HG02798 (cell line): ENCODE measurements at regions not wholly inside any gene's neighbourhood (a gene's known extent, or its start where the extent isn't known, plus 50 kb on each side); places are given as distances from the start of the nearest gene placed in this dataset.
"Not testable (repeated sequence)": the region's sequence is repeated elsewhere in the genome, so short reads cannot be mapped to it uniquely, and the experiment has no call there.

Experiments used
- ATAC-seq: cut with Tn5 transposase; IDR thresholded peaks from one replicate; pipeline ENCODE4 v1.9.1; 2021; ENCODE audit warnings: mild to moderate bottlenecking; ENCODE audit not compliant: unreplicated experiment, poor library complexity

DNA sequence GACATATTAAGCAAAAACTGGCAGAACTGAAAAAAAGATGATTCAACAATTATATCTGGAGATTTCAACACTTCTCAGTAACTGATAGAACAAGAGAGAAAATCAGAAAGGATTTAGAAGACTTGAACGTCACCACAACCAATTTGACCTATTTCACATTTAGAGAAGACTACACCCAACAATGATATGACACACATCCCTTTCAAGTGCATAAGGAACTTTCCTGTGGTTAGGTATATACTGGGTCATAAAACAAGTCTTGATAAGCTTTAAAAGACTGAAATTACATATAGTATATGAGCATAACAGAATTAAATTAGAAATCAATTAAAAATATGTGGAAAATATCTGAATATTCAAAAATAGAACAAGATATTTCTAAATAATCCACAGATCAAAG lies 201.2 kb upstream of the HAND2 start:
- no peak for ATAC-seq

DNA sequence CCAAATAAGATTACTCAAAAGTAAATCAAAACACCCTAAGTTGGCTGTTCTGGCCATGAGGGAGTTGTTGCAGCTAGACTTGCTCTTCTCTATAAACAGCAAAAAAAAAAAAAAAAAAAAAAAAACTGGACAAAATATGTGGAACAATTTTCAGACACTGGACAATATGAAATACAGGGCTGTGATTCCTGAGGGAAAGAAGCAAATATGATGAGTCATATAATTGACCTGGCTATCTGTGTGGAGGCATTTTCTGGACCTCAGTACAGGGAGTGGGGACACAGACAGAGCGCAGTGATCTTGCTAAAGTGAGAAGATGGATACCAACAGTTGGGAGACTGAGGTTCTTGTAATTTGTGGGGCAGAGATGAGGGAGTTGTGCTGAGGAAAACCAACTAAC lies 192.0 kb upstream of the HAND2 start:
- ATAC-seq, result no peak

DNA sequence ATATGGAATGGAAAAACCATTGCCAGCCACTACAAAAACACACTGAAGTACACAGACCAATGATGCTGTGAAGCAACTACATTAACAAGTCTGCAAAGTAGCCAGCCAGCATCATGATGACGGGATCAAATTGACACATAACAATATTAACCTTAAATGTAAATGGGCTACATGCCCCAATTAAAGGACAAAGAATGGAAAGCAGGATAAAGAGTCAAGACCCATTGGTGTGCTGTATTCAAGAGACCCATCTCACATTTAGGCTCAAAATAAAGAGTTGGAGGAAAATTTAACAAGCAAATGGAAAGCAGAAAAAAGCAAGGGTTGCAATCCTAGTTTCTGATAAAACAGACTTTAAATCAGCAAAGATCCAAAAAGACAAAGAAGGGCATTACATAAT lies 188.5 kb upstream of the HAND2 start:
- ATAC-seq, result not testable (repeated sequence)

DNA sequence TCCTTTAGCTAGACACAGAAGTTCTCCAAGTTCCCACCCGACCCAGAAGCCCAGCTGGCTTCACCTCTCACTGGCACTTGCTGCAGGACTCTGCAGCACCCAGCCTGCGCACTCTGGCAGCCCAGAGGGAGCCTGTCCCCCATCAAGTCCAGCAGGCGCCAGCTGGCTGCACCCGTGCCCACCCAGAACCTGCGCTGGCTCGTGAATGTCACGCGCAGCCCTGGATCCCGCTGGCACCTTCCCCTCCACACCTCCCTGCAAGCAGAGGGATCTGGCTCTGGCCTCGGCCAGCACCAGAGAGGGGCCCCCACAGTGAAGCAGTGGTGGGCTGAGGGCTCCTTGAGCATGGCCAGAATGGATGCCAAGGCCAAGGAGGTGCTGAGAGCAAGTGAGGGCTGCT lies 187.6 kb upstream of the HAND2 start:
- no peak for ATAC-seq

DNA sequence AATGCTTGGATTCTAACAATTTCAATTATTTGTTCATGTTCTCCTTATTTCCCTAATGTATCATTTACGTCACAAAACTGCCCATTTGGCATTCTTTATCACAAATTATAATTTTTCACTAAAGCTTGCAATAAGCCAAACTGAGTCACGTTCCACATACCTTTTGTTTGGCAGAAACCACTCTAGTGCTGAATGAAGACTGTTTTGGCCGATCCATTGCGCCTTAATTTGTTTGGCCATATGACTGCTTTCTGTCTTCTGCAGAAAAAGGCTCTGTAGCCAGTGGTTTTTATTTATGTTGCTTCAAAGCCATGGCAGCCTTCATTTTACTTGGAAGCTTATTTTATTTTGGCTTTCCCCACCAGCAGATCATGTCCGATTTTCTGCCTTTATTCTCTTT lies 184.4 kb upstream of the HAND2 start:
- ATAC-seq, result no peak

DNA sequence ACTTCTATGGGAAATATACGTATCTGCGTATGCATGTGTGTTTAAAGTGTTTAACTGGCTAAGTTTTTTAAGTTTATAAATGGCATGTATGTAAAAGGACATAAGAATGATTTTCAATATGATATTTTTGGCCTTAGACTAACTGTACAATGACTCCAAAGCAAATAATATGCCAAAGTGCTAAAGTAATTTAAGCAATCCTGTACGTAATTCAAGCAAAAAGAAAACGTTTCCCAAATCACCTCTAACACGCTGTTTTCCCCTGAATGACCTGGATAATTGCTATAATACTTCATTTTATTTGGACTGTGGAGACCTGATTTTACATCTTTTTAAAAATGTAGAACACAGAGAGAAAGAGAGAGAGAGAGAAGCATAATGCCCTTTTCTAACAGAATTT lies 183.0 kb upstream of the HAND2 start:
- no peak for ATAC-seq

DNA sequence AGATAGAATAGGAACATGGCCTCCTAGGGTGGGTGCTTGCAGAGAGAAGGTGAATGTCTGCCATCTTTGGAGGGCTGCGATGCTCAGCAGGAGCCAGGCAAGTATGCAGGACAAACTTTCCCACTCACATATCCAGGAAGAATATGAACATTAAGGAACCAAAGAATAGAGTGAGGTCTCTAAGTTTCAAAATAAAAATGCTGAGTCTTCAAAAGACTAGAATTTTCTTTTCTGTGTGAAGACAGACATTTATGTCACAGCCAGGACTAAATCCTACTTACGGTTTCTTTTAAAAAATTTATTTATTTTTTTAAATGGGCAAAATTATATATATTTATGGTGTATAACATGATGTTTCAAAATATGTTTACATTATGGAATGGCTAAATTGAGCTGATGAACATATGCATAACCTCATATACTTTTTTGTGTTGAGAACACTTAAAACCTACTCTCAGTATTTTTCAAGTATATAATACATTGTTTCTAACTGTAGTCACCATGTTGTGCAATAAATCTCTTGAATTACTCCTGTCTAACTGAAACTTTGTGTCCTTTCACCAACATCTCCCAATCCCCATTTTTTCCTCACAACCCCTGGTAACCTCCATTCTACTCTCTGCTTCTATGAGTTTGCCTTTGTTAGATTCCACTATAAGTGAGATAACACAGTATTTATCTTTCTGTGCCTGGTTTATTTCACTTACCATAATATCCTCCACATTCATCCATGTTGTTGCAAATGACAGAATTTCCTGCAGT lies 177.8 kb upstream of the HAND2 start:
- ATAC-seq, result no peak

DNA sequence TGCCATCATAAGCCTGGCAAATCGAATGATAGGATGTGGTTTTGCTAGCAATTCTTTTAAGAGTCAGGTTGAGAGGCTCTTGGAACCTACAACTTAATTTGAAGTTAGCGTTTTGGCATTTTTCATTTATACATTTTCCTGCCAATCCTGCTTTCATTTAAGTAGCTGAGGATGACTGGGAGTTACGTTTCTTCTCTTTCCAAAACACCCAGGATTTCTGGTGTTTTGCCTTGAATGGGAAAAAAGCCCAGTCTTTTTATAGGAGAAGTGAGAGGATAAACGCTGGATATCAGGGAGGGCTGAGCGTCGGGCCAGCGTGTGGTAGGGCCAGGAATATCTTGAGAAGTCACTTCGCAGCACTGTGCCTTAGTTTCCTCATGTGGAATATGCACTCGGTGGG lies 174.2 kb upstream of the HAND2 start:
- no peak for ATAC-seq

DNA sequence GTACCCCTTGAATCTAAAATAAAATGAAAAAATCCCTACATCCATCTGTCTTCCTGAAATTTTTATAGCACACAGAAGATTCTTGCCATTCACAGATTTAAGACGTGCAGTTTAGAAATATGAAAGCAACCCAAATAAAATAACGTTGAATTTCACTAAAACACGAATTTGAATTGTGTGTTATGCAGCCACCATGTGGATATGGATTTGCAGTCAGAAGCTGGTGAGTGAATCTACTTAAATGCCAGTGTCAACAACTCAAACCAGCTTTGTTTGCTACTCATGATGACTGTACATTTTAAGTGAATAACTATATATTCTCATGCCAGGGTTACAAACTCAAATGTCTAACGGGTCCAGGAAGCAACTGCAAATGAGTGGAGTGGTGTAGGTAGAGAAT lies 173.0 kb upstream of the HAND2 start:
- no peak for ATAC-seq

DNA sequence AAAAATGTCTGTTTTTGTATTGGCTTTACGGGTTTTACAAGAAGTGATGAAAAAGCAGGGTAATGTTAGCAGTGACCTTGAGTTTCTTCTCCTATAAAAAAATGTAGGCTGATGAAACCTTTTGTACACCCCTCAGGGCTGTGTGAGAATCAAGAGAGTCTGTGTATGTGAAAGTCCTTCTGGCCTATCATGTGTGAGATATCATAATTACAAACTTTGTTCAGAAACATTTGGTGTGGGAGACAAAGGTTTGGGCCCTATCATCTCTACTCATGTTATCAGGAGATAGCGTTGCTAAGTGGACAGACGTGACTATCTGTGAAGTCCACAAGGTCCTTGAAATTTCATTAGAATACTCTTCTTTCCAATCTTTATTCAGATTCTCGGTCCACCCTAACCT lies 170.6 kb upstream of the HAND2 start:
- ATAC-seq, result no peak

DNA sequence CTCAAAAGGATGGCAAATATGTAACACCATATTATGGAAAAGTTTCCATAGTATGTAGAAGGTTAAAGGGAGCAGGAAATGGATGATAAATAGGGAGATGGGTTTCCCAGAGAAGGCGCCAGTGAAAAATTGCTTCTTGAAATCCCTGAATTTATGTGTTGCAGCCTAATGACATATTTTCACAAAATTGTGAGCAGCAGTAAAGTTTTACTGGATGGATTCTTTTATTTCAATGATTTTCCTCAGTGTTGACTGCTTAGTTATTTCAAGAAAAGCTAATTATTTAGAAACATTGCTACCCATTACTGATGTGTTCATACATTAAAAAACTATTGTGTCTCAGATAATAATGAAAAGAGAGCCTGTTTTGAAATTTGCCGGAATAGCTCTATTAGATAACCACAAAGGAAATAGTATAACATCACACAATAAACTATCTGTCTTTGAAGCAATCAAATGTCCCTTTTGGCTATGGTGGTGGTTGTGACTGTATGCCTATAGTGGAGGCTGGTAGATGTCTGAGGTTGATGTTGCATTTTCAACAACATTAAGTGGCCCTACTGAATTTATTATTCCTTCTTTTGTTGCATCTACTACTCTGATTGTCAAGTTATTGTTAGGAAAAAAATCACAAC lies 169.9 kb upstream of the HAND2 start:
- no peak for ATAC-seq

DNA sequence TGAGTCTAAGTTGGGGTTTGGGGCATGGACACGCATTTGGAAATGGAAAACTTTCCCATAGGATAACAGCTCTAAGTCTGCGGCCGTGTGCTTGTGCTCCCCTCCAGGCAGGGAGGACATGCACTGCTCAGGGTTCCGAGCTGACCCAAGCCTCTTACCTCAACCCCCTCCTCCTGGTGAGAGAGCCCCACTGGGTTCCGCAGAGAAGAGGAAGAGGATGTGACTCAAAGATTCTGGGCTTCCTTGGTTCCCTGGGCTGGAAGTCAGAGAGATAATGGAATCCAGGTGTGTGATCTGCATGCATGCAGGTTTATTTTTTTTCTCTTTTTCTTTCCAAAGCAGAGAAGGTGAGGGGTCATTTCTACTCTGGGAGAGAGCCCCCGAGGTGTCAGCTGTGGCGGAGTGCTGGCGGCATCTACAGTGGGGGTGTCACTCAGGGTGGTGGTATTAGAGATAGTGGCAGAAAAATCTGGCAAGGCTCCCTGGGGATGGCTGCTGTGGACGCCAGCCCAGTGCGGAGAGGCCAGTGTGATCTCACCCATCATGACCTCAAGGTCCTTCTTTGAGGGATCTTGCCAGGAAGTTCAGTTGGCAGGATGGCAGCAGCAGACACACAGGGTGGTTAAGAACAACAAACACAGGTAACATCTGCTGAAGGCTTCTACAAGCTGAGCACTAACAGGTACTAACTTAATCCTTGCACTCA lies 168.7 kb upstream of the HAND2 start:
- no peak for ATAC-seq

DNA sequence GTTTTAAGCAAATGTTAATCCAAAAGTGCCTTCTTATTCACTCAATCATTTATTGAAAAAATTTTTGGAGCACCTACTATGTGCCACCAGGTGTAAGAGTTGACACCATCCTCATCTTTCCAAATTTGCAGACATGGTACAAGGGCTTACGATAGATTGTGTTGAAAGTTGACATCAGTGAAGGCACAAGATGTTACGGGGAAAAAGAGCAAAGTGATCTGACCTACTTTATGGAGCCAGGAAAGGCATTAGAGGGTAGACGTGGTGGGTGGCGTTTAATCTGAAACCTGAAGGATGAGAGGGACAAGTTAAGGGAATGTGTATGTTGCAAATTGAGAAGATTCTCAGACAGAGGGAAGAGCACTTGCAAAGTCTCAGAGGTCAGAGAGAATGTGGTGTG lies 167.8 kb upstream of the HAND2 start:
- ATAC-seq, result no peak

DNA sequence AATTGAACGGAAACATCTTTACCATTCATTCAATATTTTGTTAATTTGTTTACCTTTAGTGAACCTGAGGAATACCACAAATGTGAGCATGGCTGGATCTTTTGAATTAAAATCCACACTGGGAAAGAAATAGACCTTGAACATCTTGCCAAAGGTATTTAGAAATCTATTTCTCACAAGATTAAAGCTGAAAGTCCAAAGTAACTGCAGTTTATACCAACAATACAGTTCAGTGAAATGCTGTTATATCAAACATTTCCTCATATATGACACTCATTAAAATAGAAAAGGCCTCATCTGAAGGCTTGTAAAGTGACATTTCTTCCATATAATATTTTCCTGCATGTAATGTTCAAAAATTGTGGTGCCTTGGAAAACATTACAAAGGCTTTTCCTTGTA lies 166.5 kb upstream of the HAND2 start:
- no peak for ATAC-seq

DNA sequence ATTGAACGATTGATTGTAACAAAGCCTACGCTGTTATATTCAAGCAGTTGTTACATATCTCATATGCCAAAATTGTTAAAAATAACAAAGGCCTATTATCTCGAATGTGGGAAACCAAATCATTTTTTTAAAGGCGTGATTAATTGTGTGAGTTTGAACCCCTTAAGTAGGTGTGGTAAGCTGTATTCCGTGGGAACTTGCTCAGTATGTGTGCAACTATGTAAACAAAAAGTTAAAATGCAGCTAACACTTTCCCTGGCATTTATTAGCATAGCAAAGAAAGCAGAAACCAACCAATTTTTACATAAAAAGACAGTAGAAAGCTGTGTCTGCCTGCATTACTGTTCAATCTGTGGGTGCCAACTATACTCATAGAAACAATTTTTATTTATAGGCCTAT lies 166.0 kb upstream of the HAND2 start:
- no peak for ATAC-seq

DNA sequence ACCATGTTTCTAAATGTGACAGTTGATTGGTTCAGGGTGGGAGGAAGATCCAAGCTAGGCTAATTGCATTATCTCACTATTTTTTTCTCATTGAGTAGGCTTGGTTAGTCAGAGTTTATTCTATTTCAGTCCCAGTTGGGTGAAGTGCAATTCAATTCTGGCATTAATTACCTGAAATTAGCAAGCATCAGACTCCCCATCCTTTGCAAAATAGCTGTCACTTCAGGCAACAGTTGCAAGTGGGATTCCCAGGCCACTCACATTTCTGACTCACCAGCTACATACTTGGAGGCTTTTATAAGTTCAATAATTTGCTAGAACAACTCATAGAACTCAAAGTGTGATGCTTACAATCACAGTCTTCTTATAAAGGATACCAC lies 155.8 kb upstream of the HAND2 start:
- ATAC-seq, result no peak

DNA sequence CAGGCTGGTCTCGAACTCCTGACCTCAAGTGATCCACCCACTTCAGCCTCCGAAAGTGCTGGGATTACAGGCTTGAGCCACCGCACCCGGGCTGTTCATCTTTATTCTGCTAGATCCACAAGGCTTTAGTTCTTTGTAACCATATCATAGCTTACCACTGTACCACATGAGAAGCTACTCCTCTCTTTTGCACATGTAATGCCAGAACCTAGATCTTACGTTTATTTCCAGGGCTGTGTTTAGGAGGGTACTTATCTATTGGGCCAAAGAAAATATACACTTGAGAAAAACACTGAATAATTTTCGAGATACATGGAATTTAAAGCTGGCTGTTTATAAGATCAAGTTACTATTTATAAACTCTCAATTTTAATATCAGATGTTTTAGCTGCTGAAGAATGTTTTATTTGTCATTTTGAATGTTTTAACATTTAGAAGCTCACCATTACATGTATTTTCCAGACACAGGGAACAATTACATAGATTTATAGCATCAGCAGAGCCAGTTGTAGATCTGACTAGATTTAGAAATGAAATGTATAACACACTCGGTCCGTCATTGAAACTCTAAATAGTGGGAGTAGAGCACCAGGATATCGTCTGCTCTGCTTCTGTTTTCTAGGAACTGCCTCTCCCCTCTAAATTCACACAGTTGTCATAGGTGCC lies 155.3 kb upstream of the HAND2 start:
- ATAC-seq, result no peak

DNA sequence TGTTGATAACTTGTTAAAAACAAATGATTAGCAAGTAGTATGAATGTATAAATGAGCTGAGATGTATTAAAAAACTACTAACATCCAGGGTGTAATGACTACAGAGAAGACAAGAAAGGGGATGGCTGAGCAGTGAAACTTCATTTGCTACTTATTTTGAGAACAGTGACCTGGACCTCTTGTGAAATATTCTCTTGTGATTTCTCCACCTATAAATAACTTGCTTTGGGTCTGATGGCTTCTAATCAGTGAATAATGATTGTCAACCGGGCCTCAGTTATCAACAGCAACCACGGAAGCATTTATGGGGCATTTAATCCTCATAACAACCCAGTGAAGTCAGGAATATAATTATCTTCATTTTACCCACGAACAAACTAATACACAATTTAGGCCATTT lies 154.2 kb upstream of the HAND2 start:
- ATAC-seq, result no peak

DNA sequence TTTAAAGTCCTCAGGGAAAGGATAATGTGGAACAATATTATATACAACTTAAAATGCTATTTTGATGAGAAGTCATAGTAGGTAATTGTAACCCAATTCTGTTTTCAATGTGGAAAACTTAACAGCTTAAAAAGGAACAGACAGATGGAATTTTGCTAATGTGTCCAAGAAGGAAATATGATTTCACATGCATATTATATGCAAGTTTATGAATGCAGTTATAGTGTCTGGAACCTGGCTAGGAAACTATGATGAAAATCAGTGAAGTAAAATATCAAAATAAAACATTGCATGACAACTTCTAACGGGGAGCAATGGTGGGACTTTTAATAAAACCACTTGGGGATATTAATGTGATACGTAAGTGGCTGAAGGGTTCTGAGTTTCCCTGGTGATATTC lies 152.6 kb upstream of the HAND2 start:
- ATAC-seq, result no peak

DNA sequence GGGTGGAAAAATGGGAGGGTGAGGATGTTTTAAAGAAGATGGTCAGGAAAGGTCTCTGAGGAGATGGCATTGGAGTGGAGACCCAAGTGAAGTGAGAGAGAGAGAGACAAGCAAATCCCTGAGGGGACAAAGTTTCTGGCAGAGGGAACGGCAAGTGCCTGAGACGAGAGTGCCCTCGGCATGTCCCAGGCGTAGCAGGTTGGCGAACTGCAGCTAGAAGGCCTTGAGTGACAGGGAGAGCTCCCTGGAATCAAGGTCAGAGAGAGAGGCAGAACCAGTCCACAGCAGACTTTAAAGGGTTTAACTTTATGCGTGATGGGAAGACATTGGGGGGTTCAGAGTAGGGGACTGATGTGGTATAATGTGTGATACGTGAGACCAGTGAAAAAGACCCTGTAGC lies 150.2 kb upstream of the HAND2 start:
- no peak for ATAC-seq

DNA sequence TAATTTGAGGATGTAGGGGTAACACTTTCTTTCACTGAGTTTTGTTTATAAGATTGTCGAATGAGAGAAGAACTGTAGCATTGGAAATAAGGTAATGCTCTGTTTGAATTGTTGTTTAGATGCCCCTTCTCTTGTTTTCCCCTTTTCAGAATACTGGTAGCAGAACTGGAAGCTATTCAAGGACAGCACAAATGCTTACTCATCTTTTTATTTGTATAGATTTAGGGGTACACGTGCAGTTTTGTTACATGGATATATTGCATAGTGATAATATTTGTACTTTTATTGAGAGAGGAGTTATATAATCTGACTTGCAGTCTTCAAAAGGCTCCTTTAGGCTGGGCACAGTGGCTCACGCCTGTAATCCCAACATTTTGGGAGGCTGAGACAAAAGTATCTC lies 145.4 kb upstream of the HAND2 start:
- no peak for ATAC-seq
